SW480 (cell line): ENCODE measurements at regions not wholly inside any gene's neighbourhood (a gene's known extent, or its start where the extent isn't known, plus 50 kb on each side); places are given as distances from the start of the nearest gene placed in this dataset.
A peak's percentile ranks its signal among the peaks of the same experiment; 100 is the strongest.

Source experiments
- DNase-seq: peaks from one replicate; pipeline ENCODE4 v3.0.0-alpha.2; 2016; ENCODE audit warnings: low spot score

DNA sequence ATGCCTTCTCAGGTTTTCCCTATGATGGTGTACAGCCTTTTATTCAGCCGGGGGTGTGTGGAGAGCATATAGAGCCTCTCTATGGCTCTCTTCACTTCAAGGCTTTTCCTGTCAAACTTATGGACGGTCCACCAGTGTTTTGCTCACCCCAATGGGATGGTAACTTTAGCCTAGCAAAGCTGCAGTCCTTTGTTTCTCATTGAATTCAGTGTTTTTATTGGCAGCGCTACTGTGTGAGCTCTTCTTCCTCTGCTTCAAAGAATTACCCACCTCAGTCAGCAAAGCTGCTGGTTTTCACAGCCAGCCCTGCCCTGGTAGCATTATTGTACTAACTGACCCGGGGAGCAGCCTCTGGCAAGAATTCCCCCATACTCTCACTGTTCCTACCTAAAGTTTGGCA, 145.3 kb upstream of the RRP15 start:
- DNase-seq = no peak

DNA sequence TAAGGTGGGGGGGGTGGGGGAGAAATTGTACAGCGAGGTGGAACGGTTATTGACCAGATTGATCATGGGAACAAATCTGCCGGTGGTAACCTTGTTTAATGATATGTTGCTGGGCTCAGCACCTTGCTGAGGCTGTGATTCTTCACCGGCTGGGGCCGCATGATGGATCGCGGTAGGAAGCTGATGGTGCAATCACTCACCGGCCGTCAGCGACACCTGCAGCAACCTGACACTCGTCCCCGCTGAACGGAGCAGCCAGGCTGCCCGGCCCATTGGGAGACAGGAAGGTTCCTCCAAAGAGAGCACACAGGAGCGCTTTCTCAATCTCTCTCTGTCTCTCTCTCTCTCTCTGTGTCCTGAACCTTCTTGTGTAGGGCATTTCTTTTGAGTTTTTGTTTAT, 128.5 kb upstream of the RRP15 start:
- no peak for DNase-seq

- DNase-seq = no peak
Measured at GRCh38 chr1:218163371-218163770, 121.7 kb upstream of the RRP15 start.

DNA sequence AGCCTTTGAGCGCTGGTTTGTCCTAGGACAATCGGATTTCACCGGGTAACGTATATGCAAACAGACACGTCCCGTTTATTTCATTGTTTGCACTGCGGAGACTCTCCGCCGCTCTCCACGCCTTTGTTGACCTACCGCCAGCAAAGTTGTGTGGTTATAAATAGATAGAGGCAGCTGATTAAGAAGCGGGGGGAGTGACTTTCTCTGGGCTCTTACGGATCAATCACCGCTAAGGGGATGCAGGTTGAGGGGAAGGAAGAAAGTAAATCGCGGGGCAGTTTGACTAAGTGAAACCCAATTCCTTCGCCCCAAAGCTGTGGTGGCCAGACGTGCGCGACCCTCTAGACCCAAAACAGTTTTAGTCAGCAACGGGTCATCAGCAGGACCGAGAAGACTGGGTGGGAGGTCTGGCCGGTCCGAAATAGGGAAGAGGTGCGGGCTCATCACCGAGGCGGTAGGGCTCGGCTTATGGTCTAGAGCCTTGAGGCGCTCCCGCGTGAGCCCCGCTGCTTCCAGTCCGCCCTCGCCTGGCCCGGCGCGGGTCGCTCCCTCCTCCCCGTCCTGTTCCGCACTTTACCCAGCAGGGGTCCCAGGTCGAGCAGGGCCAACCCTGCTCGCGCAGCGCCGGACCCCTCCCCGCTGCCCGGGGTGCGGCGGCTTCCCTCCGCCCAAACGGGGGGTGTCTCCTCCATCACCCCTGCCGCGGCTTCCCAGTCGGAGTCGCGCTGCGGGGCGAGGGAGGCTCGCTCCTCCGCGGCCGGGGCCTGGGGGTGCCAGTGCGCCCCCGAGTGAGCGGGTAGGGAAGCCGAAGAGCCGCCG, 120.8 kb upstream of the RRP15 start:
- peak; percentile 37 for DNase-seq

DNA sequence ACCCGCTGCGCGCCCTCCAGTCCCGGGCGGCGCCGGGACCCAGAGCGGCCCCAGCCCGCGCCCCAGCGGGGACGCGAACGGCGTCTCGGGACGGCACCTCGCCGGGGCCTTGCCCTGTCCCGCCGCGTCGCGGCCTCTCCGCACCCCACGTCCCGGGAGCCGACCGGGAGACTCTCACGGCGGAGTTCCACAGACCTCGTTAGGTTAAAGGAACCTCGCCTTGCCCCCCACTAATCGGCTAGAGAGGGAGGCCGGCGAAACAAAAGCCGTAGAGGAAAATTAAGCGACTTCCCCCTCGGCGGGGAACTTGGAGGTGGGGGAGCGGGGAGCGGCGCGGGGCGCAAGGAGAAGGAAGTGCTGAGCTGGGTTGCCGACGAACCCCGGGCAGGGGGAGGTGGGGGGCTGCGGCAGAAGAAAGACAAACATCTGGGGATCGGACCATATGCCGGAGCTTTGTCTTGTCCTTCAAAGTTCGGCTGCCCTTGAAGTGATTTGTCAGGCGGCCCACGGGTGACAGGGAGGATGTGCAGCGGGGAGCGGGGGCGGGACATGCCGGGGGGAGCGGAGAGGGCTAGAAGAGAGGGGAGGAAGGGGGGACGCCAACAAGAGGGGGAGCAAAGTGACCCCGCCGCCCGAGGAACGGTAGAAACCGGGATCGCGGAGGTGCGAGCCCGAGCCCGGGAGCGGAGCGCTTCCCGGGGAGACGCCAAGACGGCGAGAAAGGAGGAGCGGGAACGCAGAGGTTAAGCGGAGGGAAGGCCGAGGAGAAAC, 120.0 kb upstream of the RRP15 start:
- no peak for DNase-seq

- DNase-seq = no peak
Measured at GRCh38 chr1:218165701-218166114, 119.4 kb upstream of the RRP15 start.

- DNase-seq = no peak
Measured at GRCh38 chr1:218166268-218166945, 118.7 kb upstream of the RRP15 start.

- peak; percentile 63 for DNase-seq
Measured at GRCh38 chr1:218171302-218171893, 113.7 kb upstream of the RRP15 start.

DNA sequence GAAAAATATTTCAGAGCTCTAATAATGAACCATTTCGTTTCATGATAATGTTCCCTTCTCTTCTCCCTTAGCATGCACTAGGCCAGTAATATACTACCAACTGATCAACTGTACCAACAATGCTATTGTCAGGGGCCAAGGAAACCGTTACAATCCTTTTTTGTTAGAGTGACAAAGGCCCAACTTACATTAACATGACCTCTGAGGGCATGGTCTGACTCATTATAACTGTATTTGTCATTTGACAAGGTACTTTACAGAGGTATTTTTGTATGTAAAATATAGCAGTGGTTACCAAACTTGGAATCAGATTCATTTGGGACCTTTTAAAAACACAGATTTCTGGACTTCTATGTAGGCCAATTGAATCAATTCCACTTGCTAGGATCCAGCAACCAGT, 102.6 kb upstream of the RRP15 start:
- no peak for DNase-seq

DNA sequence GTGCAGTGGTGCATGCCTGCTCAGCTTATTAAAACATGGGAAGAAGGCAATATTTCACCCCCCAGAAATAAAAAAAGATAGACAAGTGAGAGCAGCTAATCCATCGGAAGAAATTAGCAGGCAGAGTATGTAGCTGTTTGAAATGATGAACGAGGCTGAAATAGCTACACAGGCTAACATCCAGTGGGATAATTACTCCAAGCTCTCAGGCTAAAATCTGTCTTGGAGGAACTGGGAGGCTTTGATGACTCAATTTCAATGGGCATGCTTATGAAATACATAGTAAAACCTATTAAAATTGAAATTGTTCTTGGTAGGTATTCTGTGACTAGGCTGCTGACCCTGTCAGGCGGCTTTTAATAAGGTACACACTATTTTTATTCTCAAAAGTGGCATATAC, 84.1 kb upstream of the RRP15 start:
- peak; percentile 3 for DNase-seq

GRCh38 chr1:218201601-218202000, 83.5 kb upstream of the RRP15 start:
- no peak for DNase-seq

DNA sequence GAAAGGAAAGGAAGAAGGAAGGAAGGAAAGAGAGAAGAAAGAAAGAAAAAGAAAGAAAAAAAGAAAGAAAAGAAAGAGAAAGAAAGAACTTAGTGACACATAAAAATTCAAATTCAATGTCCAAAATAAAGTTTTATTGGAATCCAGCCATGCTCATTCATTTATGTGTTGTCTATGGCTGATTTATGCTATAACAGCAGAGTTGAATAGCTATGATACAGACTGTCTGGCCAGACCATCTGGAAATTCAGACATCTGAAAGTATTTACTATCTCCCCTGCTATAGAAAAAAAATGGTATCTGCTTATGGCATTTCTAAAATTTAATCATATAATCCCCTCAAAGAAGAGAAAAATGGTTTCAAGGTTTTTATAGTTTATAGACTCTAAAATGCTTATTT, 79.4 kb upstream of the RRP15 start:
- no peak for DNase-seq

GRCh38 chr1:218207194-218207593, 77.9 kb upstream of the RRP15 start:
- no peak for DNase-seq

- peak; percentile 21 for DNase-seq
Measured at GRCh38 chr1:218209351-218209861, 75.7 kb upstream of the RRP15 start.

GRCh38 chr1:218211241-218211640, 73.9 kb upstream of the RRP15 start:
- DNase-seq = no peak

GRCh38 chr1:218217040-218217439, 68.1 kb upstream of the RRP15 start:
- no peak for DNase-seq

GRCh38 chr1:218219460-218219859, 65.6 kb upstream of the RRP15 start:
- no peak for DNase-seq

DNA sequence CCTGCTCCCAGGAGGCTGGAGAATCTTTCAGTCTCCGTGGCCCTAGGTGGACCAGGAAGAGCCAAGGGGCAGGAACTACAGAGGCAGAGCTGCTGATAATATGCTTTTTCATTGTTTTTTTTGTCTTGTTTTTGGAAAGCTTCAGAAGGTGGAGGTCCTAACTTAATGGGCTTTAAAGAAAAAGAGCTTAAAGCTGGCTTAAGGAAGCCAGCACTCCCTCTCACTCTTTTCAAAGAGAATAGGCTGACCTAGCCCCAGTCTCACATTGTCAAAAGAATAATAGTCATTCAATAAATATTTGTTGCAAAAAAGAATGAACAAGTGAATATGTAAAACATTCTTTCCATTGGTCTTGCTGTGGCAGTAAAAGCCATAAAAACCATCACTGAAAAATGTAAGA, 61.0 kb upstream of the RRP15 start:
- DNase-seq = no peak

GRCh38 chr1:218226005-218226404, 59.1 kb upstream of the RRP15 start:
- no peak for DNase-seq
